Tibial nerve (tissue), 4 donors: ENCODE measurements at regions not wholly inside any gene's neighbourhood (a gene's known extent, or its start where the extent isn't known, plus 50 kb on each side); places are given as distances from the start of the nearest gene placed in this dataset.

Experiments
- DNase-seq, 2 donors: peaks; one replicate each; pipeline ENCODE4 v3.0.0-alpha.2; 2019; ENCODE audit warnings: low spot score in 2 of 2
- H3K27ac ChIP-seq, 4 donors: fragments of 200-600 bp; sonication (generic) in 3 of 4; one replicate each; pipeline ENCODE4 v1.5.1; 2017 to 2019; ENCODE audit warnings: mild to moderate bottlenecking in 1 of 4
- H3K27me3 ChIP-seq, 2 donors: fragments of 200-600 bp; sonication (generic) in 1 of 2; one replicate each; pipeline versions ENCODE4 v1.5.1 to v1.6.0; 2017 to 2019
- H3K36me3 ChIP-seq, 3 donors: fragments of 200-600 bp; sonication (generic); one replicate each; pipeline ENCODE4 v1.5.1; 2018 to 2019
- H3K4me1 ChIP-seq, 4 donors: fragments of 200-600 bp; sonication (generic) in 3 of 4; one replicate each; pipeline ENCODE4 v1.5.1; 2017 to 2019
- H3K4me3 ChIP-seq, 4 donors: fragments of 200-600 bp; sonication (generic) in 3 of 4; one replicate each; pipeline ENCODE4 v1.5.1; 2017 to 2019; ENCODE audit warnings: mild to moderate bottlenecking in 1 of 4, moderate library complexity in 1 of 4
- H3K9me3 ChIP-seq, 4 donors: fragments of 200-600 bp; sonication (generic) in 3 of 4; one replicate each; pipeline ENCODE4 v1.5.1; 2017 to 2019
- EP300 ChIP-seq, 2 donors: sonication (generic); formaldehyde crosslinking; IDR thresholded peaks; one replicate each; pipeline ENCODE4 v1.6.1; 2017; ENCODE audit warnings: antibody characterized with exemption in 2 of 2, mild to moderate bottlenecking in 1 of 2
- POLR2A ChIP-seq, 2 donors: fragments of 450-650 bp; IDR thresholded peaks; one replicate each; pipeline ENCODE4 v1.6.1; 2017; ENCODE audit warnings: antibody characterized with exemption in 2 of 2, mild to moderate bottlenecking in 2 of 2, moderate library complexity in 2 of 2
- WGBS, 2 donors: methylation state at CpG; one replicate each; pipeline ENCODE4 v1.1.5; 2018; 5-methylcytosine and 5-hydroxymethylcytosine counted together
- TF ChIP-seq, protein P1 (sequence below), 5 experiments: fragments of 200-600 bp in 3 of 5; fragments of 450-650 bp in 2 of 5; sonication (generic) in 3 of 5; IDR thresholded peaks; one replicate each; pipeline ENCODE4 v1.5.1; 2016 to 2019; ENCODE audit warnings: antibody characterized with exemption in 5 of 5, mild to moderate bottlenecking in 3 of 5, moderate library complexity in 2 of 5

DNA sequence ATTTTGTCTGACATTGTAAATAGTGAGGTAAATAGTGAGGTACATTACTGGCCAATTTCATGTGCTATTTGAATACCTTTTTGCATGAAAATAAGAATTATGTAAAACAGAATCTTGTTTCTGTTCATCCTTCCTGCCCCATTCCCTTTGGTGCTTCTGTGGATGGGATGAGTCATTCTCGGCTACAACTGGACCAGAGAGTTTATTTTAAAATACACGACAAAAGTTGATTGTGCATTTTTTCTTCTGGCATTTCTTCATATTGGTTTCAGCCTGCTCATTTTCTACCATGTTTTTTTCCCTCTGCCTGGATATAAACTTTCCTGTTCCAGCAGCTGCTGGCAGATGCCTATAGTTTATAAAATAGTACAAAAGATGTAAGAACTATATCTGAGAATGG lies 107.5 kb downstream of the CYSLTR2 start:
- Histone ChIP-seq H3K9me3 (peaks cover 0 to 22% (median 5%) of the 10 kb centered on the region in 4 donors), H3K36me3 (no peaks in the 10 kb centered on the region), H3K4me1 (no peaks in the 10 kb centered on the region), H3K4me3 (no peak overlapping the region), H3K27me3 (no peaks in the 10 kb centered on the region), H3K27ac (no peak overlapping the region)
- WGBS, 2 donors = 55 to 57% methylated on average over 2 of the region's 2 CpGs
- TF ChIP-seq EP300 (IDR thresholded peaks at IDR 0.05) (no peak), POLR2A (IDR thresholded peaks at IDR 0.05) (no peak)
- TF ChIP-seq, protein P1, sequence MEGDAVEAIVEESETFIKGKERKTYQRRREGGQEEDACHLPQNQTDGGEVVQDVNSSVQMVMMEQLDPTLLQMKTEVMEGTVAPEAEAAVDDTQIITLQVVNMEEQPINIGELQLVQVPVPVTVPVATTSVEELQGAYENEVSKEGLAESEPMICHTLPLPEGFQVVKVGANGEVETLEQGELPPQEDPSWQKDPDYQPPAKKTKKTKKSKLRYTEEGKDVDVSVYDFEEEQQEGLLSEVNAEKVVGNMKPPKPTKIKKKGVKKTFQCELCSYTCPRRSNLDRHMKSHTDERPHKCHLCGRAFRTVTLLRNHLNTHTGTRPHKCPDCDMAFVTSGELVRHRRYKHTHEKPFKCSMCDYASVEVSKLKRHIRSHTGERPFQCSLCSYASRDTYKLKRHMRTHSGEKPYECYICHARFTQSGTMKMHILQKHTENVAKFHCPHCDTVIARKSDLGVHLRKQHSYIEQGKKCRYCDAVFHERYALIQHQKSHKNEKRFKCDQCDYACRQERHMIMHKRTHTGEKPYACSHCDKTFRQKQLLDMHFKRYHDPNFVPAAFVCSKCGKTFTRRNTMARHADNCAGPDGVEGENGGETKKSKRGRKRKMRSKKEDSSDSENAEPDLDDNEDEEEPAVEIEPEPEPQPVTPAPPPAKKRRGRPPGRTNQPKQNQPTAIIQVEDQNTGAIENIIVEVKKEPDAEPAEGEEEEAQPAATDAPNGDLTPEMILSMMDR (IDR thresholded peaks at IDR 0.05) = no peak
- DNase-seq = no peak

DNA sequence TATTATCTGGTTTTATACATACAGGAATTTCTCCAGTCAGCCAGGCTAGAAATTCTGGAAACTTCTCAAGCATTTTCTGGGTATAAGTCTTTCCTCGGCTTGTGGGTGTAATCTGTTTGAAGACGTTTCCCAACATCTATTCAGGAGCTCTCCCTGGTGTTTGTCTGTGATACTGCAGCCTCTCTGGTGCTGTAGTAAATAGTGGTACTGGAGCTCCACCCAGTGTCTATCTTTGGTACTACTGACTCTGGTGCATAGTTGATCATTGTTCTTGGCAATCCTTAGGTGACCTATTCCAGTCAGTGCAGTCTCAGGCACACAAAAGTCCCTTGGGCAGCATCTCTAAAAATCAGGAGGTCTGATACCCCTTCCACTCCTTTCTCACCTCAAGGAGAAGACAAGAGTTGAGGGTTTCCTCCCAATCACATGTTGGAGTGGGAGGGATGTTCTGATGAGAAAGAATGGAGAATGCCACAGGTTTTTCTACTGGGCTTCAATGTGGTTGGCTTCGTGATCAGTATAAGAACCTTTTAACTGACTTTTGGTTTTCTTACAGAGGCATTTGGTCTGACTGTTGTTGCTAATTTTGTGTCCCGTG lies 115.5 kb downstream of the CYSLTR2 start:
- Histone ChIP-seq H3K36me3 (no peaks in the 10 kb centered on the region), H3K27ac (no peak overlapping the region), H3K27me3 (no peaks in the 10 kb centered on the region), H3K9me3 (peaks cover 0 to 25% (median 5%) of the 10 kb centered on the region in 4 donors), H3K4me3 (no peak overlapping the region), H3K4me1 (peaks cover 0 to 3% (median 0%) of the 10 kb centered on the region in 4 donors)
- peak; percentile 89 to 100 for DNase-seq
- WGBS, 2 donors = 30 to 34% methylated on average over 4 of the region's 4 CpGs
- TF ChIP-seq, protein P1 (IDR thresholded peaks at IDR 0.05) = peak; percentile 95 to 100 (median 98)
- TF ChIP-seq POLR2A (IDR thresholded peaks at IDR 0.05) (no peak), EP300 (IDR thresholded peaks at IDR 0.05) (peak; percentile 28 to 69)

DNA sequence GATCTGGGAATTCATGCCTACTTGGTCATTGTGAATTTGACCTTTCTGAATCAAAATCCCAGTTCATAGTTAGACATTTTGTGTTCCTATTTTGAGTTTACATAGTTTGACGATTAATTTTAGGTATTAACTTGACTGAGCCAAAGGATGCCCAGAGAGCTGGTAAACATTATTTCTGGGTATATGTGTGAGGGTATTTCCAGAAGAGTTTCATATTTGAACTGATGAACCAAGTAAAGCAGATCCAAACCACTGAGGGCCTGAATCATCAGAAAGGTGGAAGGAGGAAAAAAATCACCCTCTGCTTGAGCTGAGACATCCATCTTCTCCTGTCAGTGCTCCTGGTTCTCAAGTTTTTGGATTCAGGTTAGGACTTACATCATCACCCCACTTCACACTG lies 116.6 kb downstream of the CYSLTR2 start:
- Histone ChIP-seq H3K4me1 (peaks cover 0 to 3% (median 0%) of the 10 kb centered on the region in 4 donors), H3K9me3 (peaks cover 0 to 13% (median 3%) of the 10 kb centered on the region in 4 donors), H3K27me3 (no peaks in the 10 kb centered on the region), H3K4me3 (no peak overlapping the region), H3K27ac (no peak overlapping the region), H3K36me3 (no peaks in the 10 kb centered on the region)
- DNase-seq = no peak
- WGBS, 2 donors = 90 to 95% methylated on average over 1 of the region's 1 CpG
- no peak for TF ChIP-seq POLR2A (IDR thresholded peaks at IDR 0.05)
- TF ChIP-seq EP300 (IDR thresholded peaks at IDR 0.05) = no peak
- TF ChIP-seq, protein P1 (IDR thresholded peaks at IDR 0.05) = no peak

- WGBS, 2 donors = 67 to 69% methylated on average over 1 of the region's 1 CpG
- Histone ChIP-seq H3K4me3 (no peak overlapping the region), H3K36me3 (no peaks in the 10 kb centered on the region), H3K27ac (no peak overlapping the region), H3K9me3 (peaks cover 0 to 5% (median 0%) of the 10 kb centered on the region in 4 donors), H3K27me3 (no peaks in the 10 kb centered on the region), H3K4me1 (peaks cover 0 to 3% (median 0%) of the 10 kb centered on the region in 4 donors)
- TF ChIP-seq EP300 (IDR thresholded peaks at IDR 0.05) (no peak), POLR2A (IDR thresholded peaks at IDR 0.05) (no peak)
- TF ChIP-seq, protein P1 (IDR thresholded peaks at IDR 0.05) = no peak
- no peak for DNase-seq
These were observed 119.2 kb downstream of the CYSLTR2 start for GRCh38 chr13:48772908-48773307.

DNA sequence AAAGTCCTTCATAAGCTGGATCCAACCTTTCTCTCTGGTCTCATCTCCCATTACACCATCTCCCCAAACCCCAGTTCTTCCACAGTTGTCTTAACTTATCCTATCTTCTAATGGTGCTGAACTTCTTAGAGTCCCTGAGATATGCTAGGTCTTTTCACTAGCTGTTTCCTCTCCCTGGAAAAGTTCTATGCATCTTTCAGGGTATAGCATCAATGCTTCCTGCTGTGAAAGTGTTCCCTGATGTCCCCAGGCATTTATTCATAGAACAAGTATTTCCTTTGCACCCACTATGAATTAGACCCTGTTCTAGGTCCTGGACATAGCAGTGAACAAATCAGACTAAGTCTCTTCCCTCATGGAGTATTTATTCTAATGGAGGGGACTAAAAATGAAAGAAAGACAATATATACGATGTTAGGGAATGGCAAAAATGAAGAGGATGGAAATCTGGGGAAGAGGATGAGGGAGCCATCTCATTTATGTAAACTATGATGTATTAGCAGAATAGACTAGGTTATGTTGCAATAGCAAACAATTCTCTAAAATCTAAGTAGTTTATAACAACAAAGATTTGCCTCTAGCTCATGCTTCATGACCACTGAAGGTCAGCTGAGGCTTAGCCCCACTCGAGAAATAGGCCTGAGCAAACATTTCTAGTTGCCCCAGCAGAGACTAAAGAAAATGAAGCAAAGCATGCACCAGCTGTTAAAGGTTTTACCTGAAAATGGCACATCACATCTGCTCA lies 120.0 kb downstream of the CYSLTR2 start:
- H3K4me1 ChIP-seq = peaks cover 0 to 3% (median 0%) of the 10 kb centered on the region in 4 donors
- no peak overlapping the region for H3K4me3 ChIP-seq
- H3K9me3 ChIP-seq = no peaks in the 10 kb centered on the region
- no peaks in the 10 kb centered on the region for H3K27me3 ChIP-seq
- WGBS, 2 donors = 68 to 86% methylated on average over 2 of the region's 2 CpGs
- TF ChIP-seq, protein P1 (IDR thresholded peaks at IDR 0.05) = no peak
- TF ChIP-seq EP300 (IDR thresholded peaks at IDR 0.05) = no peak
- TF ChIP-seq POLR2A (IDR thresholded peaks at IDR 0.05) = no peak
- no peaks in the 10 kb centered on the region for H3K36me3 ChIP-seq
- no peak overlapping the region for H3K27ac ChIP-seq
- DNase-seq = no peak
